ENCODE measurements at regions not wholly inside any gene's neighbourhood (a gene's known extent, or its start where the extent isn't known, plus 50 kb on each side); places are given as distances from the start of the nearest gene placed in this dataset.

DNA sequence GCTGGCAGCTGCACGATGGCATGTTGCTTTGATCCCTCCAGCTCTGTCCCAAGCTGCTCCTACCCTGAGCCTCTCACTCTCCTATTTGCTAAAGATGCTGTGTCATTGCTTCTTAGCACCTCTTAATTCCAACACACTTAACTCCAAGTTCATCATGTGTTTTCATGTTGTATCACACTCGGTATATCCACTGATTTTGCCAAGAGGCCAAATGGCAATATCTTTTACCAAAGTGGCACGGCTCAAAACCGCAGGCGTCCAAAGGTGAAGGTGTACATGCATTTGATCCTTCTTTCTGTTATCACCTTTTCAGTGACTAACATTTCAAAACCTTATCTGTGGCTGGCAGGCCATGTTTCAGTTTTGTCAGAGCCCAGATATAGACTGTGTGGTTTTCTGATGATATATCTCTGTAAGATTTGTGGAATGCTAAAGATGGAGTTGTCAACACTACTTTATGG, 217.0 kb downstream of the TBX18 start (continued):
- TF ChIP-seq FOXJ3 (CRISPR knock-in tag; IDR thresholded peaks at IDR 0.05) = no peak
- no peak for TF ChIP-seq MXI1 (IDR thresholded peaks at IDR 0.05; ENCODE audit: low read depth, low read length)
- TF ChIP-seq SMC3 (IDR thresholded peaks at IDR 0.05; ENCODE audit: low read depth, low read length) = no peak
- no peak for TF ChIP-seq NRF1 (IDR thresholded peaks at IDR 0.05; ENCODE audit: low read depth, low read length)
- TF ChIP-seq RAD21 (IDR thresholded peaks at IDR 0.05; ENCODE audit: low read length) = no peak
- TF ChIP-seq, protein P1, sequence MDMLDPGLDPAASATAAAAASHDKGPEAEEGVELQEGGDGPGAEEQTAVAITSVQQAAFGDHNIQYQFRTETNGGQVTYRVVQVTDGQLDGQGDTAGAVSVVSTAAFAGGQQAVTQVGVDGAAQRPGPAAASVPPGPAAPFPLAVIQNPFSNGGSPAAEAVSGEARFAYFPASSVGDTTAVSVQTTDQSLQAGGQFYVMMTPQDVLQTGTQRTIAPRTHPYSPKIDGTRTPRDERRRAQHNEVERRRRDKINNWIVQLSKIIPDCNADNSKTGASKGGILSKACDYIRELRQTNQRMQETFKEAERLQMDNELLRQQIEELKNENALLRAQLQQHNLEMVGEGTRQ (IDR thresholded peaks at IDR 0.05; ENCODE audit: borderline replicate concordance, low read depth, low read length) = no peak
- no peak for TF ChIP-seq TEAD4 (IDR thresholded peaks at IDR 0.05; ENCODE audit: borderline replicate concordance, insufficient read depth)
- TF ChIP-seq, protein P2, sequence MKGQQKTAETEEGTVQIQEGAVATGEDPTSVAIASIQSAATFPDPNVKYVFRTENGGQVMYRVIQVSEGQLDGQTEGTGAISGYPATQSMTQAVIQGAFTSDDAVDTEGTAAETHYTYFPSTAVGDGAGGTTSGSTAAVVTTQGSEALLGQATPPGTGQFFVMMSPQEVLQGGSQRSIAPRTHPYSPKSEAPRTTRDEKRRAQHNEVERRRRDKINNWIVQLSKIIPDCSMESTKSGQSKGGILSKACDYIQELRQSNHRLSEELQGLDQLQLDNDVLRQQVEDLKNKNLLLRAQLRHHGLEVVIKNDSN (IDR thresholded peaks at IDR 0.05; ENCODE audit: borderline replicate concordance, low read depth) = no peak
- TF ChIP-seq, protein P3, sequence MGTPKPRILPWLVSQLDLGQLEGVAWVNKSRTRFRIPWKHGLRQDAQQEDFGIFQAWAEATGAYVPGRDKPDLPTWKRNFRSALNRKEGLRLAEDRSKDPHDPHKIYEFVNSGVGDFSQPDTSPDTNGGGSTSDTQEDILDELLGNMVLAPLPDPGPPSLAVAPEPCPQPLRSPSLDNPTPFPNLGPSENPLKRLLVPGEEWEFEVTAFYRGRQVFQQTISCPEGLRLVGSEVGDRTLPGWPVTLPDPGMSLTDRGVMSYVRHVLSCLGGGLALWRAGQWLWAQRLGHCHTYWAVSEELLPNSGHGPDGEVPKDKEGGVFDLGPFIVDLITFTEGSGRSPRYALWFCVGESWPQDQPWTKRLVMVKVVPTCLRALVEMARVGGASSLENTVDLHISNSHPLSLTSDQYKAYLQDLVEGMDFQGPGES (IDR thresholded peaks at IDR 0.05; ENCODE audit: low read depth, low read length) = no peak

DNA sequence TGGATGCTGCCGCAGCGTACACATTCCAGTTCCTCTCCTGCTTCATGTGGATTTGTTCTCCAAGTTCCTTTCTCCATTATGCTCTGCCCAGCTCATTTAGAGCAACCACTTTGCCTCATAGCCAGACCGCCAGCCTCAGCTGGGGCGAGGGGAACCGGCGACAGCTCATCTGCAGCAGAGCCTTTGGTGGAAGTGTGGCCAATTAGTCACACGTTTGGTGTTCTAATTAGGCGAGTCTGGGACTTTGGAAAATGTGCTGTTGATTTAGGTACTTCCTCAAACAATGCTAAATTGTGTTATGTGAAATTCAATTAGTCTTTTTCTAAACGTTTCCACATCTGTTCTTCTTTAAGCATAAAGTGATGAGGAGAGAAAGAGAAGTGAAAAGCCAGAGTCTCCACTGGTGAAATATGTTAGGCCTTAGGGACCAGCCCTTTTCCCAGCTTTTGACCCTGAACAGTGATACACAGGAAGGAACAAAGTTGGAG, 217.9 kb downstream of the TBX18 start:
- Histone ChIP-seq H3K79me2 (ENCODE audit: insufficient read depth) (no peaks in the 10 kb centered on the region), H3K4me2 (peak overlapping the region; percentile 42; the same call in 1 of the 2 replicates), H3K9me2 (no peaks in the 10 kb centered on the region), H3K27ac (ENCODE audit: low read depth in 2 of 2, low read length in 1 of 2) (peak overlapping the region; percentile 30 to 39; a peak in 2 of 4 replicates), H3F3A (replicated peaks; ENCODE audit: insufficient read depth) (peaks cover 10% of the 10 kb centered on the region), H3K4me1 (ENCODE audit: control insufficient read depth in 1 of 2, insufficient read depth in 2 of 2, low read depth in 1 of 2, low read length in 1 of 2) (peaks cover 7 to 15% of the 10 kb centered on the region in 2 experiments; a peak in 2 of 4 replicates), H3K27me3 (ENCODE audit: insufficient read depth) (no peaks in the 10 kb centered on the region), H3K9ac (no peak overlapping the region), H4K20me1 (ENCODE audit: insufficient read depth) (no peaks in the 10 kb centered on the region), H3K36me3 (replicated peaks in 1 of 2; ENCODE audit: control insufficient read depth in 1 of 2, insufficient read depth in 2 of 2, low read length in 1 of 2) (no peaks in the 10 kb centered on the region), H3K4me3 (ENCODE audit: low read depth in 2 of 2, low read length in 1 of 2) (no peak overlapping the region), H2AFZ (ENCODE audit: low read depth) (peak overlapping the region; percentile 64; the same call in 1 of the 2 replicates), H3K9me3 (no peaks in the 10 kb centered on the region)
- DNase-seq = peak; percentile 27
- WGBS (ENCODE audit: low lambda C conversion rate) = 16% methylated on average over 9 of the region's 9 CpGs
- ChIA-PET POLR2A (no interaction called here), CTCF (interaction anchor here (0.9 to 1.1 kb wide), 2 partner anchors 118 to 263 kb away, joined by 3 read pairs; no protein-coding TSS in a partner anchor)
- TF ChIP-seq FOXJ3 (CRISPR knock-in tag; IDR thresholded peaks at IDR 0.05) = no peak
- TF ChIP-seq TCF12 (IDR thresholded peaks at IDR 0.05) = peak; percentile 13; the same call in 1 of the 2 replicates
- no peak for TF ChIP-seq GABPA (IDR thresholded peaks at IDR 0.05; ENCODE audit: low read depth)
- no peak for TF ChIP-seq CHD2 (IDR thresholded peaks at IDR 0.05; ENCODE audit: low read length, partially characterized antibody)
